H1 (cell line): ENCODE measurements at regions not wholly inside any gene's neighbourhood (a gene's known extent, or its start where the extent isn't known, plus 50 kb on each side); places are given as distances from the start of the nearest gene placed in this dataset.

ENCODE experiments used
- CTCF ChIA-PET: fragments of 300-600 bp; sonication (Branson Sonifier 250); formaldehyde crosslinking; loops from one replicate; lab custom pipeline; 2021; ENCODE audit not compliant: partially characterized antibody; lab: Charles Lee
- POLR2A ChIA-PET: fragments of 300-600 bp; sonication (Branson Sonifier 250); formaldehyde crosslinking; loops from one replicate; lab custom pipeline; 2021; ENCODE audit warnings: inconsistent platforms; ENCODE audit not compliant: partially characterized antibody; lab: Charles Lee
- DNase-seq, 2 experiments: peaks; one replicate each; pipeline versions ENCODE4 v3.0.0 to v3.0.0-alpha.2; 2010 to 2022; ENCODE audit warnings: low spot score in 2 of 2, low read depth in 1 of 2, mixed read lengths in 1 of 2
- FAIRE-seq: peaks from 2 replicates; lab custom pipeline; 2011; peaks lifted over from hg19 to GRCh38; lab: Jason Lieb, UNC
- H2AFZ ChIP-seq: 2 replicates; pipeline ENCODE4 v1.8.1; 2012; ENCODE audit warnings: low read length, inconsistent platforms
- H2AK5ac ChIP-seq: 2 replicates; pipeline ENCODE4 v1.6.1; 2013; ENCODE audit warnings: low read depth, low read length
- H2BK120ac ChIP-seq: replicated peaks from 2 replicates; pipeline ENCODE3; 2013; ENCODE audit warnings: low read depth, low read length, inconsistent platforms
- H2BK12ac ChIP-seq: 2 replicates; pipeline ENCODE4 v1.6.1; 2013; ENCODE audit warnings: low read depth, low read length
- H2BK15ac ChIP-seq: 2 replicates; pipeline ENCODE4 v1.6.1; 2013; ENCODE audit warnings: low read length
- H2BK20ac ChIP-seq: 2 replicates; pipeline ENCODE4 v1.6.1; 2013; ENCODE audit warnings: low read length
- H2BK5ac ChIP-seq: 2 replicates; pipeline ENCODE4 v1.6.1; 2013; ENCODE audit warnings: low read depth, low read length
- H3K14ac ChIP-seq: 2 replicates; pipeline ENCODE4 v1.6.1; 2013; ENCODE audit warnings: inconsistent platforms; ENCODE audit not compliant: insufficient read length
- H3K18ac ChIP-seq: 2 replicates; pipeline ENCODE4 v1.6.1; 2013; ENCODE audit warnings: low read length; ENCODE audit errors: extremely low read depth
- H3K23ac ChIP-seq: 2 replicates; pipeline ENCODE4 v1.6.1; 2013; ENCODE audit warnings: inconsistent platforms; ENCODE audit not compliant: insufficient read length
- H3K23me2 ChIP-seq: 2 replicates; pipeline ENCODE4 v1.6.1; 2013; ENCODE audit warnings: low read depth, low read length
- H3K27ac ChIP-seq: 2 replicates; pipeline ENCODE4 v1.6.1; 2011; ENCODE audit warnings: low read depth, low read length, inconsistent platforms
- H3K27me3 ChIP-seq, 4 experiments: replicated peaks in 1 of 4; 1 replicate in 1 of 4; 2 replicates in 3 of 4; pipeline versions ENCODE4 v1.6.1 to v1.8.1; 2011 to 2013; ENCODE audit warnings: low read length in 3 of 4, mild to moderate bottlenecking in 3 of 4, inconsistent platforms in 2 of 4, mixed read lengths in 2 of 4, moderate library complexity in 1 of 4; ENCODE audit not compliant: control insufficient read depth in 3 of 4, insufficient read depth in 3 of 4; ENCODE audit errors: extremely low read depth in 1 of 4
- H3K36me3 ChIP-seq, 4 experiments: 2 replicates each; pipeline versions ENCODE4 v1.6.1 to v1.8.1; 2011 to 2013; ENCODE audit warnings: mild to moderate bottlenecking in 4 of 4, low read length in 3 of 4, moderate library complexity in 2 of 4, control low read depth in 1 of 4, inconsistent platforms in 1 of 4; ENCODE audit not compliant: insufficient read depth in 4 of 4, control insufficient read depth in 2 of 4
- H3K4ac ChIP-seq: replicated peaks from 2 replicates; pipeline ENCODE3; 2013; ENCODE audit warnings: low read length, low read depth, mixed read lengths, inconsistent platforms; ENCODE audit not compliant: insufficient read length
- H3K4me1 ChIP-seq, 4 experiments: replicated peaks in 1 of 4; 1 replicate in 1 of 4; 2 replicates in 3 of 4; pipeline versions ENCODE4 v1.6.1 to v1.8.1; 2011 to 2013; ENCODE audit warnings: low read length in 3 of 4, inconsistent platforms in 2 of 4, mixed read lengths in 1 of 4; ENCODE audit not compliant: insufficient read depth in 4 of 4, control insufficient read depth in 3 of 4
- H3K4me2 ChIP-seq, 2 experiments: 2 replicates each; pipeline versions ENCODE4 v1.6.1 to v1.8.1; 2011 to 2013; ENCODE audit warnings: low read depth in 2 of 2, low read length in 2 of 2, control low read depth in 1 of 2, inconsistent platforms in 1 of 2, mild to moderate bottlenecking in 1 of 2; ENCODE audit not compliant: insufficient read depth in 1 of 2
- H3K4me3 ChIP-seq, 4 experiments: fragments of 200-600, 300-600 bp in 1 of 4; sonication (generic), shearing (Covaris generic), sonication (Bioruptor Twin) in 1 of 4; 2 replicates each; pipeline versions ENCODE4 v1.5.1 to v1.8.1; 2011 to 2016; ENCODE audit warnings: low read length in 4 of 4, low read depth in 3 of 4, control low read depth in 2 of 4, inconsistent platforms in 2 of 4, mild to moderate bottlenecking in 2 of 4, mixed read lengths in 1 of 4, moderate library complexity in 1 of 4; ENCODE audit not compliant: insufficient read depth in 2 of 4; ENCODE audit errors: extremely low read depth in 1 of 4
- H3K56ac ChIP-seq: replicated peaks from 2 replicates; pipeline ENCODE3; 2013; ENCODE audit warnings: low read depth, mild to moderate bottlenecking, mixed read lengths, low read length, inconsistent platforms; ENCODE audit not compliant: insufficient read length
- H3K79me1 ChIP-seq: 2 replicates; pipeline ENCODE4 v1.6.1; 2013; ENCODE audit warnings: low read depth, low read length, control low read depth
- H3K79me2 ChIP-seq, 2 experiments: 2 replicates each; pipeline versions ENCODE4 v1.6.1 to v1.8.1; 2012 to 2013; ENCODE audit warnings: low read length in 2 of 2, mild to moderate bottlenecking in 2 of 2, inconsistent platforms in 1 of 2; ENCODE audit not compliant: insufficient read depth in 2 of 2, control insufficient read depth in 1 of 2
- H3K9ac ChIP-seq, 4 experiments: replicated peaks in 1 of 4; 1 replicate in 1 of 4; 2 replicates in 3 of 4; pipeline versions ENCODE4 v1.6.1 to v1.8.1; 2011 to 2013; ENCODE audit warnings: low read depth in 3 of 4, low read length in 3 of 4, control low read depth in 2 of 4, mild to moderate bottlenecking in 2 of 4, moderate library complexity in 2 of 4, inconsistent platforms in 1 of 4; ENCODE audit errors: extremely low read depth in 1 of 4
- H3K9me3 ChIP-seq, 2 experiments: 2 replicates each; pipeline versions ENCODE4 v1.6.1 to v1.8.1; 2012 to 2013; ENCODE audit warnings: mild to moderate bottlenecking in 2 of 2, moderate library complexity in 2 of 2, control low read depth in 1 of 2, inconsistent platforms in 1 of 2, low read depth in 1 of 2, low read length in 1 of 2, mixed read lengths in 1 of 2; ENCODE audit not compliant: insufficient read depth in 2 of 2
- H4K20me1 ChIP-seq, 2 experiments: replicated peaks in 1 of 2; 2 replicates each; pipeline versions ENCODE3 to v1.8.1; 2011 to 2013; ENCODE audit warnings: inconsistent platforms in 2 of 2, low read length in 2 of 2, mild to moderate bottlenecking in 1 of 2; ENCODE audit not compliant: insufficient read depth in 2 of 2, control insufficient read depth in 1 of 2
- H4K5ac ChIP-seq: 2 replicates; pipeline ENCODE4 v1.6.1; 2013; ENCODE audit warnings: low read length, low read depth, mixed read lengths, inconsistent platforms; ENCODE audit not compliant: insufficient read length
- H4K8ac ChIP-seq: 2 replicates; pipeline ENCODE4 v1.8.0; 2013; ENCODE audit warnings: mild to moderate bottlenecking, moderate library complexity, low read length, inconsistent platforms; ENCODE audit not compliant: insufficient read depth; ENCODE audit errors: extremely low read depth
- H4K91ac ChIP-seq: replicated peaks from 2 replicates; pipeline ENCODE3; 2013; ENCODE audit warnings: low read length, mixed read lengths, inconsistent platforms; ENCODE audit not compliant: insufficient read length
- BRCA1 ChIP-seq: IDR thresholded peaks from 2 replicates; pipeline ENCODE4 v1.6.1; 2012; ENCODE audit warnings: low read depth, low read length, improper control_type of control experiment
- FOSL1 ChIP-seq: IDR thresholded peaks from 2 replicates; pipeline ENCODE4 v1.6.1; 2011; ENCODE audit warnings: mild to moderate bottlenecking, low read depth, low read length, moderate library complexity; ENCODE audit not compliant: insufficient read depth
- HDAC6 ChIP-seq: IDR thresholded peaks from one replicate; pipeline ENCODE4 v1.7.1; 2012; ENCODE audit warnings: low read depth, mild to moderate bottlenecking, inconsistent platforms, low read length, moderate library complexity
- KDM5A ChIP-seq: fragments of 200-600 bp; IDR thresholded peaks from 2 replicates; pipeline ENCODE4 v1.7.1; 2012; ENCODE audit warnings: mild to moderate bottlenecking, low read length, inconsistent platforms, mixed read lengths
- POLR2A ChIP-seq, 2 experiments: IDR thresholded peaks; 1 replicate in 1 of 2; 2 replicates in 1 of 2; pipeline ENCODE4 v1.6.1; 2011; ENCODE audit warnings: low read depth in 2 of 2, low read length in 2 of 2, mild to moderate bottlenecking in 2 of 2; ENCODE audit errors: control extremely low read depth in 1 of 2
- RAD21 ChIP-seq, 2 experiments: IDR thresholded peaks in 1 of 2; conservative IDR thresholded peaks in 1 of 2; 2 replicates each; pipeline ENCODE4 v1.6.1; 2011; ENCODE audit warnings: low read depth in 2 of 2, low read length in 2 of 2, improper control_type of control experiment in 1 of 2, inconsistent platforms in 1 of 2, mild to moderate bottlenecking in 1 of 2, moderate library complexity in 1 of 2
- SRF ChIP-seq: IDR thresholded peaks from 2 replicates; pipeline ENCODE4 v1.6.1; 2011; ENCODE audit warnings: mild to moderate bottlenecking, low read depth, low read length, moderate library complexity
- TAF1 ChIP-seq: IDR thresholded peaks from 2 replicates; pipeline ENCODE4 v1.6.1; 2011; ENCODE audit warnings: mild to moderate bottlenecking, low read depth, low read length
- TCF12 ChIP-seq: IDR thresholded peaks from 2 replicates; pipeline ENCODE4 v1.6.1; 2011; ENCODE audit warnings: low read depth, mild to moderate bottlenecking, low read length
- TEAD4 ChIP-seq: IDR thresholded peaks from 2 replicates; pipeline ENCODE4 v1.6.1; 2012; ENCODE audit warnings: low read depth, low read length, inconsistent platforms, mixed read lengths
- USF2 ChIP-seq: IDR thresholded peaks from 2 replicates; pipeline ENCODE4 v1.6.1; 2011; ENCODE audit warnings: low read length, improper control_type of control experiment
- WGBS, 2 experiments: shearing (Covaris generic) in 1 of 2; methylation state at CpG; one replicate each; pipeline versions ENCODE4 v1.1.6 to v1.1.7; 2013 to 2015; ENCODE audit warnings: low lambda C conversion rate in 2 of 2, mixed read lengths in 2 of 2, inconsistent platforms in 1 of 2, low coverage in 1 of 2, missing lambda C conversion rate in 1 of 2; ENCODE audit not compliant: insufficient replicate concordance in 2 of 2, insufficient coverage in 1 of 2, insufficient read length in 1 of 2; ENCODE audit errors: extremely low coverage in 1 of 2, missing lambda C conversion rate in 1 of 2; 5-methylcytosine and 5-hydroxymethylcytosine counted together

- WGBS, 2 experiments = 87% methylated on average over 7 of the region's 7 CpGs; no CpG with 5 or more reads in 1 of the 2 experiments
- Histone ChIP-seq H2AFZ (0 out of 2 replicates have a peak overlapping the region, but pooled peaks have one; percentile 16), H2BK5ac (no peak overlapping the region), H3K9ac (no peak overlapping the region), H3K23me2 (no peaks in the 10 kb centered on the region), H3K27ac (no peak overlapping the region), H4K8ac (no peak overlapping the region), H2AK5ac (no peak overlapping the region), H2BK12ac (no peak overlapping the region), H4K20me1 (no peaks in the 10 kb centered on the region), H3K79me1 (no peaks in the 10 kb centered on the region), H2BK15ac (no peak overlapping the region), H2BK120ac (no peak overlapping the region), H2BK20ac (no peak overlapping the region), H3K56ac (no peak overlapping the region), H3K27me3 (no peaks in the 10 kb centered on the region), H3K4me3 (no peak overlapping the region), H4K91ac (no peak overlapping the region), H3K18ac (no peak overlapping the region; the same call in 1 of the 2 replicates), H3K4me2 (no peak overlapping the region), H4K5ac (no peak overlapping the region), H3K4ac (no peak overlapping the region), H3K4me1 (0 out of 7 replicates have a peak, but pooled peaks cover 0 to 2% (median 0%) of the 10 kb centered on the region in 4 experiments), H3K9me3 (no peaks in the 10 kb centered on the region), H3K14ac (no peak overlapping the region), H3K36me3 (no peaks in the 10 kb centered on the region), H3K79me2 (no peaks in the 10 kb centered on the region), H3K23ac (no peak overlapping the region)
- FAIRE-seq = no peak
- POLR2A ChIA-PET = no interaction called here
- no peak for DNase-seq
- CTCF ChIA-PET = interaction anchor here (0.6 kb wide), 1 partner anchor 1310 kb away, joined by 3 read pairs; no protein-coding TSS in a partner anchor
- TF ChIP-seq TAF1 = no peak
- TF ChIP-seq TEAD4 = no peak
- TF ChIP-seq RAD21 (IDR thresholded peaks at IDR 0.05 in 1 of 2, conservative IDR thresholded peaks at IDR 0.05 in 1 of 2; ENCODE audit: low read depth in 2 of 2, low read length in 2 of 2) = no peak
- no peak for TF ChIP-seq SRF
- no peak for TF ChIP-seq POLR2A (IDR thresholded peaks at IDR 0.05; ENCODE audit: control extremely low read depth in 1 of 2, low read depth in 2 of 2, low read length in 2 of 2)
- no peak for TF ChIP-seq HDAC6
- TF ChIP-seq FOSL1 = no peak
- no peak for TF ChIP-seq USF2
- TF ChIP-seq TCF12 = no peak
- no peak for TF ChIP-seq BRCA1
- no peak for TF ChIP-seq KDM5A
These were observed 1429.1 kb downstream of the MAT2B start for GRCh38 chr5:164934561-164934960.
